Neuronal stem cell (in vitro differentiated cells): ENCODE measurements at regions not wholly inside any gene's neighbourhood (a gene's known extent, or its start where the extent isn't known, plus 50 kb on each side); places are given as distances from the start of the nearest gene placed in this dataset.
"Not testable (repeated sequence)": the region's sequence is repeated elsewhere in the genome, so short reads cannot be mapped to it uniquely, and the experiment has no call there.

Experiments
- DNase-seq: peaks from one replicate; pipeline ENCODE4 v3.0.0-alpha.2; 2013; ENCODE audit warnings: low spot score
- H2AFZ ChIP-seq: one replicate; pipeline ENCODE4 v1.6.1; 2013; ENCODE audit warnings: mild to moderate bottlenecking, low read length, inconsistent platforms
- H2AK5ac ChIP-seq: 2 replicates; pipeline ENCODE4 v1.6.1; 2013; ENCODE audit warnings: low read depth, mild to moderate bottlenecking, inconsistent platforms, low read length, moderate library complexity, mixed read lengths
- H2BK120ac ChIP-seq: 2 replicates; pipeline ENCODE4 v1.6.1; 2013; ENCODE audit warnings: low read depth, mild to moderate bottlenecking, inconsistent platforms, low read length, moderate library complexity, mixed read lengths
- H2BK12ac ChIP-seq: one replicate; pipeline ENCODE4 v1.6.1; 2013; ENCODE audit warnings: low read length, inconsistent platforms
- H2BK15ac ChIP-seq: 2 replicates; pipeline ENCODE4 v1.6.1; 2013; ENCODE audit warnings: mild to moderate bottlenecking, low read length, inconsistent platforms, mixed read lengths
- H2BK5ac ChIP-seq: one replicate; pipeline ENCODE4 v1.6.1; 2013; ENCODE audit warnings: inconsistent platforms, mild to moderate bottlenecking, low read length, moderate library complexity
- H3K14ac ChIP-seq: one replicate; pipeline ENCODE4 v1.6.1; 2013; ENCODE audit warnings: low read length, inconsistent platforms
- H3K18ac ChIP-seq: 2 replicates; pipeline ENCODE4 v1.6.1; 2013; ENCODE audit warnings: low read length, inconsistent platforms
- H3K23ac ChIP-seq: 2 replicates; pipeline ENCODE4 v1.6.1; 2013; ENCODE audit warnings: low read depth, mild to moderate bottlenecking, mixed read lengths, low read length, inconsistent platforms; ENCODE audit not compliant: poor library complexity
- H3K27ac ChIP-seq: replicated peaks from 3 replicates; pipeline ENCODE4 v1.5.1; 2013; ENCODE audit warnings: low read length, inconsistent platforms
- H3K27me3 ChIP-seq, 3 experiments: 2 replicates each; pipeline ENCODE4 v1.6.1; 2013; ENCODE audit warnings: low read length in 3 of 3, mild to moderate bottlenecking in 2 of 3, inconsistent platforms in 1 of 3, low read depth in 1 of 3, mixed read lengths in 1 of 3, moderate library complexity in 1 of 3; ENCODE audit not compliant: control insufficient read depth in 3 of 3, insufficient read depth in 3 of 3
- H3K36me3 ChIP-seq, 2 donors: replicated peaks in 1 of 2; 2 replicates each; pipeline ENCODE4 v1.6.1; 2013; ENCODE audit warnings: low read length in 2 of 2; ENCODE audit not compliant: control insufficient read depth in 2 of 2, insufficient read depth in 2 of 2
- H3K4ac ChIP-seq: 2 replicates; pipeline ENCODE4 v1.6.1; 2013; ENCODE audit warnings: inconsistent platforms, mild to moderate bottlenecking, low read length, moderate library complexity
- H3K4me1 ChIP-seq, 2 donors: 1 replicate in 1 of 2; 2 replicates in 1 of 2; pipeline ENCODE4 v1.6.1; 2013; ENCODE audit warnings: low read length in 2 of 2, low read depth in 1 of 2; ENCODE audit not compliant: control insufficient read depth in 2 of 2, insufficient read depth in 1 of 2
- H3K4me2 ChIP-seq: one replicate; pipeline ENCODE4 v1.6.1; 2013; ENCODE audit warnings: mild to moderate bottlenecking, low read length, inconsistent platforms; ENCODE audit not compliant: insufficient read depth, poor library complexity, severe bottlenecking
- H3K4me3 ChIP-seq, 2 donors: 2 replicates each; pipeline ENCODE4 v1.5.1; 2013; ENCODE audit warnings: low read length in 2 of 2, mild to moderate bottlenecking in 2 of 2, inconsistent platforms in 1 of 2, moderate library complexity in 1 of 2
- H3K79me1 ChIP-seq: one replicate; pipeline ENCODE4 v1.6.1; 2013; ENCODE audit warnings: low read depth, mild to moderate bottlenecking, inconsistent platforms, low read length, moderate library complexity
- H3K9ac ChIP-seq: one replicate; pipeline ENCODE4 v1.6.1; 2013; ENCODE audit warnings: mild to moderate bottlenecking, low read depth, low read length, inconsistent platforms; ENCODE audit not compliant: poor library complexity
- H3K9me3 ChIP-seq, 2 donors: replicated peaks in 1 of 2; 2 replicates each; pipeline versions ENCODE3 to v1.6.1; 2013; ENCODE audit warnings: low read length in 2 of 2, mild to moderate bottlenecking in 2 of 2, inconsistent platforms in 1 of 2, low read depth in 1 of 2, mixed read lengths in 1 of 2, moderate library complexity in 1 of 2; ENCODE audit not compliant: control insufficient read depth in 2 of 2, insufficient read depth in 1 of 2
- H4K8ac ChIP-seq: one replicate; pipeline ENCODE4 v1.6.1; 2013; ENCODE audit warnings: low read depth, mild to moderate bottlenecking, inconsistent platforms, low read length, moderate library complexity
- H4K91ac ChIP-seq: one replicate; pipeline ENCODE4 v1.6.1; 2013; ENCODE audit warnings: low read length, low read depth, mild to moderate bottlenecking, inconsistent platforms; ENCODE audit not compliant: poor library complexity
- WGBS, 2 donors: extraction: QIAGEN DNeasy Blood & Tissue Kit; methylation state at CpG; one replicate each; pipeline ENCODE4 v1.1.7; 2013; ENCODE audit warnings: missing lambda C conversion rate in 2 of 2, mixed read lengths in 1 of 2; ENCODE audit not compliant: insufficient read length in 2 of 2, insufficient replicate concordance in 1 of 2; ENCODE audit errors: extremely low coverage in 2 of 2; 5-methylcytosine and 5-hydroxymethylcytosine counted together

- no peaks in the 10 kb centered on the region for H3K4me1 ChIP-seq
- H2BK120ac ChIP-seq, result no peak overlapping the region
- H3K14ac ChIP-seq, result no peak overlapping the region
- H3K79me1 ChIP-seq, result no peaks in the 10 kb centered on the region
- no peak overlapping the region for H4K91ac ChIP-seq
- no peaks in the 10 kb centered on the region for H3K27me3 ChIP-seq
- H3K4me2 ChIP-seq, result no peak overlapping the region
- no peak overlapping the region for H3K23ac ChIP-seq
- no peak overlapping the region for H3K9ac ChIP-seq
- no peak overlapping the region for H2AK5ac ChIP-seq
- H2AFZ ChIP-seq, result no peak overlapping the region
- WGBS, 2 donors, result no CpG with 5 or more reads among the region's 1 CpG
- H2BK15ac ChIP-seq, result no peak overlapping the region
- no peak overlapping the region for H3K4me3 ChIP-seq
- no peak overlapping the region for H3K27ac ChIP-seq
- DNase-seq, result no peak
- no peak overlapping the region for H3K4ac ChIP-seq
- peaks cover 0 to 3% of the 10 kb centered on the region in 2 donors for H3K9me3 ChIP-seq
- no peak overlapping the region for H4K8ac ChIP-seq
- no peaks in the 10 kb centered on the region for H3K36me3 ChIP-seq
- H2BK12ac ChIP-seq, result no peak overlapping the region
- H3K18ac ChIP-seq, result no peak overlapping the region
- no peak overlapping the region for H2BK5ac ChIP-seq
Observed at GRCh38 chr3:26141296-26141695, 351.4 kb downstream of the OXSM start.

GRCh38 chr3:26145769-26146168 lies 355.9 kb downstream of the OXSM start:
- WGBS, 2 donors, result no CpG with 5 or more reads among the region's 3 CpGs
- no peak overlapping the region for H4K8ac ChIP-seq

GRCh38 chr3:26157428-26157827 lies 367.5 kb downstream of the OXSM start:
- not testable (repeated sequence) for H3K4me1 ChIP-seq, H2BK120ac ChIP-seq, H3K27ac ChIP-seq, H3K9ac ChIP-seq, H2BK15ac ChIP-seq, H2AFZ ChIP-seq, H2BK5ac ChIP-seq, H3K4me3 ChIP-seq, H2BK12ac ChIP-seq, H3K18ac ChIP-seq, H3K23ac ChIP-seq, H3K79me1 ChIP-seq, H3K4ac ChIP-seq, H3K27me3 ChIP-seq, H3K36me3 ChIP-seq, H3K4me2 ChIP-seq, H4K8ac ChIP-seq, H3K14ac ChIP-seq, DNase-seq, H3K9me3 ChIP-seq, H2AK5ac ChIP-seq, H4K91ac ChIP-seq
- no CpG with 5 or more reads among the region's 4 CpGs for WGBS, 2 donors

More at GRCh38 chr3:26145769-26146168, 355.9 kb downstream of the OXSM start:
- Histone ChIP-seq H3K4me1 (peaks cover 0 to 3% of the 10 kb centered on the region in 2 donors), H2AFZ (no peak overlapping the region), H2BK15ac (no peak overlapping the region), H3K18ac (no peak overlapping the region), H3K36me3 (no peaks in the 10 kb centered on the region), H3K27ac (no peak overlapping the region), H3K9me3 (no peaks in the 10 kb centered on the region), H2BK12ac (no peak overlapping the region), H3K9ac (no peak overlapping the region), H3K4ac (no peak overlapping the region), H3K4me2 (no peak overlapping the region), H3K14ac (no peak overlapping the region), H2BK120ac (no peak overlapping the region), H3K79me1 (no peaks in the 10 kb centered on the region), H3K27me3 (no peaks in the 10 kb centered on the region), H3K23ac (no peak overlapping the region), H3K4me3 (no peak overlapping the region), H2AK5ac (no peak overlapping the region), H2BK5ac (no peak overlapping the region), H4K91ac (no peak overlapping the region)
- no peak for DNase-seq

- no peak overlapping the region for H3K18ac ChIP-seq
- no peak overlapping the region for H4K91ac ChIP-seq
- H3K14ac ChIP-seq, result no peak overlapping the region
- H3K27ac ChIP-seq, result no peak overlapping the region
- no peak overlapping the region for H2AFZ ChIP-seq
- H3K27me3 ChIP-seq, result no peaks in the 10 kb centered on the region
- no peaks in the 10 kb centered on the region for H3K36me3 ChIP-seq
- no peak overlapping the region for H3K4ac ChIP-seq
- H3K4me1 ChIP-seq, result no peaks in the 10 kb centered on the region
- H3K9ac ChIP-seq, result no peak overlapping the region
- H3K4me2 ChIP-seq, result no peak overlapping the region
- no peak for DNase-seq
- no peaks in the 10 kb centered on the region for H3K9me3 ChIP-seq
- H3K23ac ChIP-seq, result no peak overlapping the region
- no peak overlapping the region for H2BK12ac ChIP-seq
- no peak overlapping the region for H4K8ac ChIP-seq
- no peak overlapping the region for H2BK5ac ChIP-seq
- H2AK5ac ChIP-seq, result no peak overlapping the region
- H2BK120ac ChIP-seq, result no peak overlapping the region
- H3K4me3 ChIP-seq, result no peak overlapping the region
- H2BK15ac ChIP-seq, result no peak overlapping the region
- no peaks in the 10 kb centered on the region for H3K79me1 ChIP-seq
Observed at GRCh38 chr3:26171006-26171405, 381.1 kb downstream of the OXSM start.
